ENCODE measurements at regions not wholly inside any gene's neighbourhood (a gene's known extent, or its start where the extent isn't known, plus 50 kb on each side); places are given as distances from the start of the nearest gene placed in this dataset.

GRCh38 chr2:64276417-64277095, 132.3 kb upstream of the PELI1 start:
- H3K9ac ChIP-seq (ENCODE audit: low read length), result no peak overlapping the region
- H3K27ac ChIP-seq (ENCODE audit: low read length), result no peak overlapping the region
- no peak overlapping the region for H3K4me3 ChIP-seq (ENCODE audit: low read length)

GRCh38 chr2:64277101-64277849, 133.1 kb upstream of the PELI1 start:
- Histone ChIP-seq H3K79me2 (replicated peaks; ENCODE audit: insufficient read depth, low read length) (no peaks in the 10 kb centered on the region), H3K4me2 (ENCODE audit: low read length) (no peak overlapping the region), H3K36me3 (ENCODE audit: insufficient read depth, low read length) (no peaks in the 10 kb centered on the region), H3K27ac (ENCODE audit: low read length) (no peak overlapping the region), H4K20me1 (ENCODE audit: insufficient read depth) (no peaks in the 10 kb centered on the region), H3K27me3 (ENCODE audit: insufficient read depth, low read depth, low read length) (no peaks in the 10 kb centered on the region), H3F3A (ENCODE audit: insufficient read depth, low read length, poor library complexity, severe bottlenecking) (no peaks in the 10 kb centered on the region), H3K9me2 (ENCODE audit: insufficient read depth, low read length) (no peaks in the 10 kb centered on the region), H3K9ac (ENCODE audit: low read length) (no peak overlapping the region), H3K4me3 (ENCODE audit: low read length) (no peak overlapping the region), H3K9me3 (ENCODE audit: low read length) (no peaks in the 10 kb centered on the region), H2AFZ (ENCODE audit: low read depth, low read length) (no peak overlapping the region)
- TF ChIP-seq MXI1 (conservative IDR thresholded peaks at IDR 0.05; ENCODE audit: poor library complexity, severe bottlenecking) (no peak), RAD21 (conservative IDR thresholded peaks at IDR 0.05) (no peak), EP300 (conservative IDR thresholded peaks at IDR 0.05; ENCODE audit: poor library complexity, severe bottlenecking) (no peak), SMC3 (conservative IDR thresholded peaks at IDR 0.05; ENCODE audit: poor library complexity) (no peak), POLR2AphosphoS5 (IDR thresholded peaks at IDR 0.05) (no peak), CTCF (IDR thresholded peaks at IDR 0.05; ENCODE audit: poor library complexity, severe bottlenecking) (no peak)
- TF ChIP-seq, protein P1, sequence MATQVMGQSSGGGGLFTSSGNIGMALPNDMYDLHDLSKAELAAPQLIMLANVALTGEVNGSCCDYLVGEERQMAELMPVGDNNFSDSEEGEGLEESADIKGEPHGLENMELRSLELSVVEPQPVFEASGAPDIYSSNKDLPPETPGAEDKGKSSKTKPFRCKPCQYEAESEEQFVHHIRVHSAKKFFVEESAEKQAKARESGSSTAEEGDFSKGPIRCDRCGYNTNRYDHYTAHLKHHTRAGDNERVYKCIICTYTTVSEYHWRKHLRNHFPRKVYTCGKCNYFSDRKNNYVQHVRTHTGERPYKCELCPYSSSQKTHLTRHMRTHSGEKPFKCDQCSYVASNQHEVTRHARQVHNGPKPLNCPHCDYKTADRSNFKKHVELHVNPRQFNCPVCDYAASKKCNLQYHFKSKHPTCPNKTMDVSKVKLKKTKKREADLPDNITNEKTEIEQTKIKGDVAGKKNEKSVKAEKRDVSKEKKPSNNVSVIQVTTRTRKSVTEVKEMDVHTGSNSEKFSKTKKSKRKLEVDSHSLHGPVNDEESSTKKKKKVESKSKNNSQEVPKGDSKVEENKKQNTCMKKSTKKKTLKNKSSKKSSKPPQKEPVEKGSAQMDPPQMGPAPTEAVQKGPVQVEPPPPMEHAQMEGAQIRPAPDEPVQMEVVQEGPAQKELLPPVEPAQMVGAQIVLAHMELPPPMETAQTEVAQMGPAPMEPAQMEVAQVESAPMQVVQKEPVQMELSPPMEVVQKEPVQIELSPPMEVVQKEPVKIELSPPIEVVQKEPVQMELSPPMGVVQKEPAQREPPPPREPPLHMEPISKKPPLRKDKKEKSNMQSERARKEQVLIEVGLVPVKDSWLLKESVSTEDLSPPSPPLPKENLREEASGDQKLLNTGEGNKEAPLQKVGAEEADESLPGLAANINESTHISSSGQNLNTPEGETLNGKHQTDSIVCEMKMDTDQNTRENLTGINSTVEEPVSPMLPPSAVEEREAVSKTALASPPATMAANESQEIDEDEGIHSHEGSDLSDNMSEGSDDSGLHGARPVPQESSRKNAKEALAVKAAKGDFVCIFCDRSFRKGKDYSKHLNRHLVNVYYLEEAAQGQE (IDR thresholded peaks at IDR 0.05; ENCODE audit: borderline replicate concordance), result no peak

More at GRCh38 chr2:64276417-64277095, 132.3 kb upstream of the PELI1 start:
- H3K9me2 ChIP-seq (ENCODE audit: insufficient read depth, low read length), result no peaks in the 10 kb centered on the region
- H2AFZ ChIP-seq (ENCODE audit: low read depth, low read length), result no peak overlapping the region
- no peaks in the 10 kb centered on the region for H3K27me3 ChIP-seq (ENCODE audit: insufficient read depth, low read depth, low read length)
- no peaks in the 10 kb centered on the region for H3K9me3 ChIP-seq (ENCODE audit: low read length)
- TF ChIP-seq POLR2AphosphoS5 (IDR thresholded peaks at IDR 0.05) (no peak), SMC3 (conservative IDR thresholded peaks at IDR 0.05; ENCODE audit: poor library complexity) (no peak), MXI1 (conservative IDR thresholded peaks at IDR 0.05; ENCODE audit: poor library complexity, severe bottlenecking) (no peak), TAF1 (IDR thresholded peaks at IDR 0.05; ENCODE audit: low read depth) (no peak), CTCF (IDR thresholded peaks at IDR 0.05; ENCODE audit: poor library complexity, severe bottlenecking) (no peak), EZH2 (IDR thresholded peaks at IDR 0.05; ENCODE audit: borderline replicate concordance, insufficient read depth, low read length, poor library complexity, severe bottlenecking) (no peak), EP300 (conservative IDR thresholded peaks at IDR 0.05; ENCODE audit: poor library complexity, severe bottlenecking) (no peak), RAD21 (conservative IDR thresholded peaks at IDR 0.05) (no peak)
- TF ChIP-seq, protein P1 (IDR thresholded peaks at IDR 0.05; ENCODE audit: borderline replicate concordance), result no peak
- H3K36me3 ChIP-seq (ENCODE audit: insufficient read depth, low read length), result no peaks in the 10 kb centered on the region
- H3K4me2 ChIP-seq (ENCODE audit: low read length), result no peak overlapping the region
- no peaks in the 10 kb centered on the region for H4K20me1 ChIP-seq (ENCODE audit: insufficient read depth)
- H3K79me2 ChIP-seq (replicated peaks; ENCODE audit: insufficient read depth, low read length), result no peaks in the 10 kb centered on the region
- H3F3A ChIP-seq (ENCODE audit: insufficient read depth, low read length, poor library complexity, severe bottlenecking), result no peaks in the 10 kb centered on the region
